Embryonic facial prominence (tissue), 1 donor: ENCODE measurements at regions not wholly inside any gene's neighbourhood (a gene's known extent, or its start where the extent isn't known, plus 50 kb on each side); places are given as distances from the start of the nearest gene placed in this dataset.

Source experiments
- DNase-seq: peaks from one replicate; pipeline ENCODE4 v3.0.0-alpha.2; 2016; ENCODE audit errors: extremely low spot score

DNA sequence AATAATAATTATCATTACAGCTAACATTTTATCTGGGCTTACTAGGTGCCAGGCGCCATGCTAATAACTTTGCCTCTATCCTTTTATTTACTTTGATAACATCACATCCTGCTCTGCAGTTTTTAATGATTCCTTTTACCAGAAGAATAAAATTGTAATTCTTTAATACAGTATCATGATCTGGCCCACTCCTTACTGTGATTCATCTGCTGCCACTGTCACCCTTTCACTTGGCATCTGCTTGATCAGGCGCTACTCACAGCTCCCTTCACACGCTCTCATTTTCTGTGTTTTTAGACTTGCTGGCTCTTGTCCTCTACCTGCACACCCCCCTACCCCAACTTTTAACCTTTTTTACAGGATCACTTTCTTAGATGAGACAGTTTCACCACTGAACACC lies 167.5 kb downstream of the NTMT2 start:
- no peak for DNase-seq

- no peak for DNase-seq
Observed at GRCh38 chr1:170316270-170316669, 170.5 kb downstream of the NTMT2 start.

- DNase-seq, result no peak
Observed at GRCh38 chr1:170318141-170318540, 172.4 kb downstream of the NTMT2 start.

GRCh38 chr1:170318736-170319135 lies 173.0 kb downstream of the NTMT2 start:
- DNase-seq, result no peak

- no peak for DNase-seq
Observed at GRCh38 chr1:170321113-170321512, 175.4 kb downstream of the NTMT2 start.

DNA sequence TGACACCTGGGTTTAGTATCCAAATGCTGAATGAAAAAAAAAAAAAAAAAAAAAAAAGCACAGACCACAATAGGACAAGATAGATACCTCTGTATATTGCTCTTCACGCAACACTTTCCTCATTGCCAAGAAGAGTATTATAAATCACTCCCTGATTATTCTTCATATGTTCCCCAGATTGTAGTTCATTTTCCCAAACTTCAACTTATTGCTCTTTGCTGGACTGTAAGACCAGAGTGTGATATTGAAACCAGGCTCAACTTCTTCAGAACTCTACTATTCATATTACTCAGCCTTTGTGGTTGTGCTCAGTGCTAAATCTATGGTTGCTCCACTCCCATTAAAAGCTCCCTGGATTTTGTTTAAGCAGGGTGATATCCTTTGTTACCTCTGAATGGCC lies 180.4 kb downstream of the NTMT2 start:
- DNase-seq, result no peak

- no peak for DNase-seq
Observed at GRCh38 chr1:170332801-170333200, 187.0 kb downstream of the NTMT2 start.

DNA sequence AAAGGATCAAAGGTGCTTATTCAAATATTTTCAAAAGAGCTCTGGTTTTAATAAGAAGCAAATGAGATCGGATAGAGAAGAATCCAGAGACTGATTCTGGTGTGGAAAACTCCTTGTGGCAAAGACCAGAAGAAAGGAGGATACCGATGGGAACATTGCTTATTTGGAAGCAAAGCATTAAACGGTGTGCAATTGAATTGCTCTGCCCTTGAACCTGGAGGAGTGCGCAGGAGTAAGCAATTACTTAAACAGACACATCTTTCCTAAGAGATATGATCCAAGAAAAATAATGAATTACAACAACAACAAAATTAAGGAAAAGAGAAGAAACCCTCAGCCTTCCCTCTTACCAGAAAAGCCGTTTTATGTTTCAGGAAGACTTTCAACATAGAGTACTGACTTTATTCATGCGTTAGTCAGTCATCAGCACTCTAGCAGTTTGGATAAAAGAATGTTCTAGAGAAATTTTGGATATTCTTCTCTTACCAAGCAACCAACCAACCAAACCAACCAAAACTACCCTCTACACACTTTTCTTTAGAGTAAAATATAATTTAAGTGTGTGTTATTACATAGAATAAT lies 191.7 kb downstream of the NTMT2 start:
- DNase-seq, result no peak

- no peak for DNase-seq
Observed at GRCh38 chr1:170339534-170339933, 192.4 kb upstream of the GORAB start.

DNA sequence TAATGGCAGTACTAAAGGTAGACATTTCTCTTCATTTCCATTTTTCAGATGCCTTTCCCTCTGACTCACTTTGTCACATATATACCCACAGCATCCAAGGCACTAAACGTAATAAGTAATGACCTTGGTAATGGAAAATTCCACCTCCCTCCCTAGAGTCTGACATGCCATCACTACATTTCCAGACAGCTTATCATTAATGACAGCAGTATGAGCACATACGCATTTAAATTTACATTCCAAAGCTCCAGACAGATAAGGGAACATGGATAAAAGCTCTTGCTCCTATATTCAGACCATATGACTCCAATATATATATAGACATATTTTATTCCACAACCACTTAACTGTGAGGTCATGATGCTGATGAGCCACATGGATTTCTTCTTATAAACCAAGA lies 191.7 kb upstream of the GORAB start:
- DNase-seq, result no peak

DNA sequence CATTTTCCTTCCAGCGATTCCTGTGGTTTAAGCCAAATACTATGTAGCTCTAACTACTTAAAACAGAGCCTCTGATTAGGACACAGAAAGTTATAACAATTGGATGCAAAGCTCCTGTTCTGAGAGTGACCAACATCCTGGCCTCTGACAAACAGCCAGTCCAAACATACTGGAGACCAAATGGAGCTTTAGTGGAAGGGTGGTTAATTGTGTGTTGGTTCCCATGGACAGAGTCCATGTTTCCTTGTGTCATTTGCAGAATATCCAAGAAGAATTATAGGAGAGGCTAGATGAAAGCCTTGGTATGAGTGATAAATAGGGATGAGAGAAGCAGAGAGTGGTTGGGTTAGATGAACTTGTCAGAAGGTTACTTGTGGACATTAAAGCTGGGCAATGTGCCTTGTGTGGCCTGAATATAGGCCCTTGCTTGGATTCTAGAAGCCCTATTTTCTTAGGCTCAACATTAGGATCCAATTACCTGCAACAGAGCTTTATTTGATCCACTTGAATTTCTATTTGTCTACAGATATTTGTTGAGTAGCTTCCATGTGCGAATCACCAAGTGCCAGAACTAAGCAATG lies 180.5 kb upstream of the GORAB start:
- no peak for DNase-seq

DNA sequence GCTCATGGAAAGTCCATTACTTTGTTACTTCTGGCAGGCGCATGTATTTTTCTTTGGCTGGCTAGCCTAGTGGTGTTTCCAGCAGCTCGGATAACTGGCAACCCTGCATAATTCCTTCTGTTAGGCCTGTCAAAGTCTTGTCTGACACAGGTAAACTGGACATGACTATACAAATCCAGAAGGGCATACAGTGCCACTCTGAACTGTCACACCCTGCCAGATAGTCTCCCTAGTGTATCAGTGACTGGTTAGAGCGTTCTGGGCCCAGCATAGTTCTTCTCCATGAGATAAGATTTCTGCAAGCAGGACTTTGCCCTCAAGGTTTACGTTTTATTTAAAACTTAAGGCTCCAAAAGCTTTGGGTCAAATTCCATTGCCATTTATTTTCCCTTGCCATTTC lies 177.7 kb upstream of the GORAB start:
- no peak for DNase-seq

DNA sequence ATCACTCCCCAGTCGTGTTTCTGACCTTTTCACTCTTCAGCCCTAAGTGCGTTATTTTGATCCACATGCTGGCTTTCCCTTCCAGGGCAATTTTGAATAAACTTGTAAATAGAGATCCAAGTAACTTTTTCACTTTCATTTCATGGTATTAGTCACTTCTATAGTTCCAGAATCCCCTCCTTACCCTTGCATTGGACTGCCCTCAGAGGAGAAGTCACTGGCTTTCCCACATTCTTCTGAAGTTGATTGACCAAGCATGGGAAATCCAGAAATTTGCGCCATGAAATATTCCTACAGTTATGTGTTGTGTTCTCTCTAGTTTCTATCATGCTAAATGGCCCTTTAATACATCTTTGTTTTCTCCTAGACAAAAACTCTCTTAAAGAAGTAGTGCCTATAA lies 177.3 kb upstream of the GORAB start:
- no peak for DNase-seq

GRCh38 chr1:170355267-170355801 lies 176.6 kb upstream of the GORAB start:
- DNase-seq, result no peak

DNA sequence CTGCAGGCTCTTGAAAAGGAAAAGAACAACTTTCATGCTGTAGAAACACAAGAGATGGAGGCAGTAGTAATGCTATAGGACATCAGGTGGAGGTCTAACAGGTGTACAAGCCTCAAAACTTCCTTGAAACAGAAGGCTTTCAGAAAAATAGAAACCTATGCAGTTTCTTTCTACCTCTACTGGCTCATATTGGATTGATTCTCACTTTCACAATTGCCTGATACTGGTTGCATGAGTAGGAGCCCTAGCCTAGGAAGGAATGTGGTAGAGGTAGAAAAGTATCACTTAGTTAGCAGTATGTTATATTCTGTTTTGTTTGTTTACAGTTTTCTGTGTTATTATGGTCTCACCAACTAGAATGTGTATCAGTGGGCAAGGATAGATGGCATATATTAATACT lies 175.4 kb upstream of the GORAB start:
- no peak for DNase-seq

- no peak for DNase-seq
Observed at GRCh38 chr1:170357750-170358149, 174.2 kb upstream of the GORAB start.

GRCh38 chr1:170360601-170361000 lies 171.4 kb upstream of the GORAB start:
- no peak for DNase-seq

DNA sequence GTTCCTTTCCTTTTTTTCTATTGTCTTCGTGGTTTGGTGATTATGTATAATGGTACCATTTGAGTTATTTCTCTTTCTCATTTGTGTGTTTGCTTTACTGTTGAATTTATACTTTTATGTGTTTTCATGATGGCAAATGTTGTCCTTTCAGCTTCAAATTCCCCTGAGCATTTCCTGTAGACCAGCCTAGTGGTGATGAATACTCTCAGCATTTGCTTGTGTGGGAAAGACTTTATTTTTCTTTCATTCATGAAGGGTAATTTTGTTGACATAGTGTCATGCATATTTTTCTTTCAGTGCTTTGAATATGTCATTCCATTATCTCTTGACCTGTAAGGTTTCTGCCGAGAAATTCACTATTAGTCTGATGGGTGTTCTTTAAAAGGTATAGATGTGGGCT lies 166.6 kb upstream of the GORAB start:
- DNase-seq, result no peak

DNA sequence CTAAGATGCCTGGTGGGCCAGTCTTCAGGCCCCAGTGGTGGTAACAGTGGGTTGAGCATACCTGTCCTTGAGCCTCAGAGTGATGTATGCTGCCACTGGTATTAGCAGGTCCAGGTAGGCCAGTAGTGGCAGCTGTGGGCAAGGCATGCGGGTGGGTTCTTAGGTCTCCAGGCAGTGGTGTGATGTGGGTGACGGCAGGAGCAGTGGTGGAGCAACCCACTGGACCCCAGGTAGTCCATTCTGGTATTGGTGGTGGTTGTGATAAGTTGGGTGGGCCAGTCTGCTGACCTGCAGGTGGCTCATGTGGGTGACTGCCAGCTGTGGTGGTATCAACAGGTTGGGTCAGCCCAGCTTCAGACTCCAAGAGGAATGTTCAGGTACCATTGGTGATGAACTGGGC lies 165.0 kb upstream of the GORAB start:
- DNase-seq, result no peak

- no peak for DNase-seq
Observed at GRCh38 chr1:170367615-170368014, 164.4 kb upstream of the GORAB start.

- no peak for DNase-seq
Observed at GRCh38 chr1:170369000-170369399, 163.0 kb upstream of the GORAB start.

- no peak for DNase-seq
Observed at GRCh38 chr1:170369417-170369816, 162.5 kb upstream of the GORAB start.

DNA sequence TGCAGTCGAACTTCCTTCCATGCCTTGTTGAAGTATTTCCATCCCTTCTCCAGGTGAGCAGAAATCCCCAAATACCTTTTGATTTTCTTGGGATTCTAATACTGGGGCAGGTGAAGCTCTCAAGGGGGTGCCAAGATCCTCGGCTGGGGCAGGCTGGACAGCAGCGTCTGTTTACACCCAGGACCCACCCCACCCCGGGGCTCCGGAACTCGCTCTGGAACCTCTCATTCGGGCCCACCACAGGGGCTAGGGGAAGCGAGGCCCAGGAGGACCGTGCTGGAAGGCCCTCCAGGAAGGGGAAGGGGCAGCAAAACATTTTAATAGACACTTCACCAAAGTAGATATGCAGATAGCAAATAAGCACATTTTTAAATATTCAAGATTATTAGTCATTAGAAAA lies 161.9 kb upstream of the GORAB start:
- DNase-seq, result no peak
